H1 (cell line): ENCODE measurements at regions not wholly inside any gene's neighbourhood (a gene's known extent, or its start where the extent isn't known, plus 50 kb on each side); places are given as distances from the start of the nearest gene placed in this dataset.
"Not testable (repeated sequence)": the region's sequence is repeated elsewhere in the genome, so short reads cannot be mapped to it uniquely, and the experiment has no call there.

Source experiments
- CTCF ChIA-PET: fragments of 300-600 bp; sonication (Branson Sonifier 250); formaldehyde crosslinking; loops from one replicate; lab custom pipeline; 2021; ENCODE audit not compliant: partially characterized antibody; lab: Charles Lee
- POLR2A ChIA-PET: fragments of 300-600 bp; sonication (Branson Sonifier 250); formaldehyde crosslinking; loops from one replicate; lab custom pipeline; 2021; ENCODE audit warnings: inconsistent platforms; ENCODE audit not compliant: partially characterized antibody; lab: Charles Lee
- DNase-seq, 2 experiments: peaks; one replicate each; pipeline versions ENCODE4 v3.0.0 to v3.0.0-alpha.2; 2010 to 2022; ENCODE audit warnings: low spot score in 2 of 2, low read depth in 1 of 2, mixed read lengths in 1 of 2
- FAIRE-seq: peaks from 2 replicates; lab custom pipeline; 2011; peaks lifted over from hg19 to GRCh38; lab: Jason Lieb, UNC
- H2AFZ ChIP-seq: 2 replicates; pipeline ENCODE4 v1.8.1; 2012; ENCODE audit warnings: low read length, inconsistent platforms
- H2AK5ac ChIP-seq: 2 replicates; pipeline ENCODE4 v1.6.1; 2013; ENCODE audit warnings: low read depth, low read length
- H2BK120ac ChIP-seq: replicated peaks from 2 replicates; pipeline ENCODE3; 2013; ENCODE audit warnings: low read depth, low read length, inconsistent platforms
- H2BK12ac ChIP-seq: 2 replicates; pipeline ENCODE4 v1.6.1; 2013; ENCODE audit warnings: low read depth, low read length
- H2BK15ac ChIP-seq: 2 replicates; pipeline ENCODE4 v1.6.1; 2013; ENCODE audit warnings: low read length
- H2BK20ac ChIP-seq: 2 replicates; pipeline ENCODE4 v1.6.1; 2013; ENCODE audit warnings: low read length
- H2BK5ac ChIP-seq: 2 replicates; pipeline ENCODE4 v1.6.1; 2013; ENCODE audit warnings: low read depth, low read length
- H3K14ac ChIP-seq: 2 replicates; pipeline ENCODE4 v1.6.1; 2013; ENCODE audit warnings: inconsistent platforms; ENCODE audit not compliant: insufficient read length
- H3K18ac ChIP-seq: 2 replicates; pipeline ENCODE4 v1.6.1; 2013; ENCODE audit warnings: low read length; ENCODE audit errors: extremely low read depth
- H3K23ac ChIP-seq: 2 replicates; pipeline ENCODE4 v1.6.1; 2013; ENCODE audit warnings: inconsistent platforms; ENCODE audit not compliant: insufficient read length
- H3K23me2 ChIP-seq: 2 replicates; pipeline ENCODE4 v1.6.1; 2013; ENCODE audit warnings: low read depth, low read length
- H3K27ac ChIP-seq: 2 replicates; pipeline ENCODE4 v1.6.1; 2011; ENCODE audit warnings: low read depth, low read length, inconsistent platforms
- H3K27me3 ChIP-seq, 4 experiments: replicated peaks in 1 of 4; 1 replicate in 1 of 4; 2 replicates in 3 of 4; pipeline versions ENCODE4 v1.6.1 to v1.8.1; 2011 to 2013; ENCODE audit warnings: low read length in 3 of 4, mild to moderate bottlenecking in 3 of 4, inconsistent platforms in 2 of 4, mixed read lengths in 2 of 4, moderate library complexity in 1 of 4; ENCODE audit not compliant: control insufficient read depth in 3 of 4, insufficient read depth in 3 of 4; ENCODE audit errors: extremely low read depth in 1 of 4
- H3K36me3 ChIP-seq, 4 experiments: 2 replicates each; pipeline versions ENCODE4 v1.6.1 to v1.8.1; 2011 to 2013; ENCODE audit warnings: mild to moderate bottlenecking in 4 of 4, low read length in 3 of 4, moderate library complexity in 2 of 4, control low read depth in 1 of 4, inconsistent platforms in 1 of 4; ENCODE audit not compliant: insufficient read depth in 4 of 4, control insufficient read depth in 2 of 4
- H3K4ac ChIP-seq: replicated peaks from 2 replicates; pipeline ENCODE3; 2013; ENCODE audit warnings: low read length, low read depth, mixed read lengths, inconsistent platforms; ENCODE audit not compliant: insufficient read length
- H3K4me1 ChIP-seq, 4 experiments: replicated peaks in 1 of 4; 1 replicate in 1 of 4; 2 replicates in 3 of 4; pipeline versions ENCODE4 v1.6.1 to v1.8.1; 2011 to 2013; ENCODE audit warnings: low read length in 3 of 4, inconsistent platforms in 2 of 4, mixed read lengths in 1 of 4; ENCODE audit not compliant: insufficient read depth in 4 of 4, control insufficient read depth in 3 of 4
- H3K4me2 ChIP-seq, 2 experiments: 2 replicates each; pipeline versions ENCODE4 v1.6.1 to v1.8.1; 2011 to 2013; ENCODE audit warnings: low read depth in 2 of 2, low read length in 2 of 2, control low read depth in 1 of 2, inconsistent platforms in 1 of 2, mild to moderate bottlenecking in 1 of 2; ENCODE audit not compliant: insufficient read depth in 1 of 2
- H3K4me3 ChIP-seq, 4 experiments: fragments of 200-600, 300-600 bp in 1 of 4; sonication (generic), shearing (Covaris generic), sonication (Bioruptor Twin) in 1 of 4; 2 replicates each; pipeline versions ENCODE4 v1.5.1 to v1.8.1; 2011 to 2016; ENCODE audit warnings: low read length in 4 of 4, low read depth in 3 of 4, control low read depth in 2 of 4, inconsistent platforms in 2 of 4, mild to moderate bottlenecking in 2 of 4, mixed read lengths in 1 of 4, moderate library complexity in 1 of 4; ENCODE audit not compliant: insufficient read depth in 2 of 4; ENCODE audit errors: extremely low read depth in 1 of 4
- H3K56ac ChIP-seq: replicated peaks from 2 replicates; pipeline ENCODE3; 2013; ENCODE audit warnings: low read depth, mild to moderate bottlenecking, mixed read lengths, low read length, inconsistent platforms; ENCODE audit not compliant: insufficient read length
- H3K79me1 ChIP-seq: 2 replicates; pipeline ENCODE4 v1.6.1; 2013; ENCODE audit warnings: low read depth, low read length, control low read depth
- H3K79me2 ChIP-seq, 2 experiments: 2 replicates each; pipeline versions ENCODE4 v1.6.1 to v1.8.1; 2012 to 2013; ENCODE audit warnings: low read length in 2 of 2, mild to moderate bottlenecking in 2 of 2, inconsistent platforms in 1 of 2; ENCODE audit not compliant: insufficient read depth in 2 of 2, control insufficient read depth in 1 of 2
- H3K9ac ChIP-seq, 4 experiments: replicated peaks in 1 of 4; 1 replicate in 1 of 4; 2 replicates in 3 of 4; pipeline versions ENCODE4 v1.6.1 to v1.8.1; 2011 to 2013; ENCODE audit warnings: low read depth in 3 of 4, low read length in 3 of 4, control low read depth in 2 of 4, mild to moderate bottlenecking in 2 of 4, moderate library complexity in 2 of 4, inconsistent platforms in 1 of 4; ENCODE audit errors: extremely low read depth in 1 of 4
- H3K9me3 ChIP-seq, 2 experiments: 2 replicates each; pipeline versions ENCODE4 v1.6.1 to v1.8.1; 2012 to 2013; ENCODE audit warnings: mild to moderate bottlenecking in 2 of 2, moderate library complexity in 2 of 2, control low read depth in 1 of 2, inconsistent platforms in 1 of 2, low read depth in 1 of 2, low read length in 1 of 2, mixed read lengths in 1 of 2; ENCODE audit not compliant: insufficient read depth in 2 of 2
- H4K20me1 ChIP-seq, 2 experiments: replicated peaks in 1 of 2; 2 replicates each; pipeline versions ENCODE3 to v1.8.1; 2011 to 2013; ENCODE audit warnings: inconsistent platforms in 2 of 2, low read length in 2 of 2, mild to moderate bottlenecking in 1 of 2; ENCODE audit not compliant: insufficient read depth in 2 of 2, control insufficient read depth in 1 of 2
- H4K5ac ChIP-seq: 2 replicates; pipeline ENCODE4 v1.6.1; 2013; ENCODE audit warnings: low read length, low read depth, mixed read lengths, inconsistent platforms; ENCODE audit not compliant: insufficient read length
- H4K8ac ChIP-seq: 2 replicates; pipeline ENCODE4 v1.8.0; 2013; ENCODE audit warnings: mild to moderate bottlenecking, moderate library complexity, low read length, inconsistent platforms; ENCODE audit not compliant: insufficient read depth; ENCODE audit errors: extremely low read depth
- H4K91ac ChIP-seq: replicated peaks from 2 replicates; pipeline ENCODE3; 2013; ENCODE audit warnings: low read length, mixed read lengths, inconsistent platforms; ENCODE audit not compliant: insufficient read length
- CBX5 ChIP-seq: fragments of 300-800, 300-1000 bp; sonication (generic); IDR thresholded peaks from 2 replicates; pipeline ENCODE4 v1.7.1; 2016; ENCODE audit warnings: antibody characterized with exemption, low read length, low read depth
- CHD2 ChIP-seq: IDR thresholded peaks from 2 replicates; pipeline ENCODE4 v1.6.1; 2012; ENCODE audit warnings: low read length, improper control_type of control experiment
- GABPA ChIP-seq: IDR thresholded peaks from 2 replicates; pipeline ENCODE4 v1.6.1; 2011; ENCODE audit warnings: mild to moderate bottlenecking, low read length, moderate library complexity, borderline replicate concordance; ENCODE audit not compliant: insufficient read depth
- JUN ChIP-seq: IDR thresholded peaks from 2 replicates; pipeline ENCODE4 v1.6.1; 2011; ENCODE audit warnings: low read depth, mild to moderate bottlenecking, improper control_type of control experiment, low read length
- JUND ChIP-seq: IDR thresholded peaks from 2 replicates; pipeline ENCODE4 v1.6.1; 2011; ENCODE audit warnings: mild to moderate bottlenecking, improper control_type of control experiment, low read length
- KDM1A ChIP-seq: fragments of 200-600, 300-600 bp; sonication (generic); IDR thresholded peaks from 2 replicates; pipeline ENCODE4 v1.7.1; 2016; ENCODE audit warnings: mild to moderate bottlenecking, low read length, borderline replicate concordance
- WGBS, 2 experiments: shearing (Covaris generic) in 1 of 2; methylation state at CpG; one replicate each; pipeline versions ENCODE4 v1.1.6 to v1.1.7; 2013 to 2015; ENCODE audit warnings: low lambda C conversion rate in 2 of 2, mixed read lengths in 2 of 2, inconsistent platforms in 1 of 2, low coverage in 1 of 2, missing lambda C conversion rate in 1 of 2; ENCODE audit not compliant: insufficient replicate concordance in 2 of 2, insufficient coverage in 1 of 2, insufficient read length in 1 of 2; ENCODE audit errors: extremely low coverage in 1 of 2, missing lambda C conversion rate in 1 of 2; 5-methylcytosine and 5-hydroxymethylcytosine counted together
- TF ChIP-seq, protein P1 (sequence below): IDR thresholded peaks from 2 replicates; pipeline ENCODE4 v1.6.1; 2011; ENCODE audit warnings: low read length, improper control_type of control experiment

DNA sequence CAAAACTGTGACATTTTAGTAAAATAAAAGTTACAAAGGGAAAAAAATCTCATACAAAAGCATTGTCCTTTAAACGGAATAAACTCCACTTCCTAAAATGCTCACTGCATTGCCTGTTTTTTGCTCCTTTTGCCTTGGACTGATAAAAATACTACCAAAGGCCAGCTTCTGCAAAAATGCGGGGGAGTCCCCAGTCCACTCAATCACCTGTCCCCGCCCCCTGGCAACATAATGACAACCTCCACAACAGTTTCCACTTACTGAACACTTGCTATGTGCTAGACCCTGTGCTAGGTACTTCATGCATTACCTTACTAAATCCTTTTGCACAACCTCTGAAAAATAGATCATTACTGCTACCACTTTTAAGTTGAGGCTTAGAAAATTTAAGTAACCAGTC is 172.7 kb upstream of the CCL2 start (continued):
- no peak for TF ChIP-seq GABPA
- TF ChIP-seq JUND: no peak
- TF ChIP-seq JUN: no peak
- TF ChIP-seq KDM1A: no peak
- TF ChIP-seq CBX5: no peak
- TF ChIP-seq, protein P1, sequence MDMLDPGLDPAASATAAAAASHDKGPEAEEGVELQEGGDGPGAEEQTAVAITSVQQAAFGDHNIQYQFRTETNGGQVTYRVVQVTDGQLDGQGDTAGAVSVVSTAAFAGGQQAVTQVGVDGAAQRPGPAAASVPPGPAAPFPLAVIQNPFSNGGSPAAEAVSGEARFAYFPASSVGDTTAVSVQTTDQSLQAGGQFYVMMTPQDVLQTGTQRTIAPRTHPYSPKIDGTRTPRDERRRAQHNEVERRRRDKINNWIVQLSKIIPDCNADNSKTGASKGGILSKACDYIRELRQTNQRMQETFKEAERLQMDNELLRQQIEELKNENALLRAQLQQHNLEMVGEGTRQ: no peak
- no peak for TF ChIP-seq CHD2

DNA sequence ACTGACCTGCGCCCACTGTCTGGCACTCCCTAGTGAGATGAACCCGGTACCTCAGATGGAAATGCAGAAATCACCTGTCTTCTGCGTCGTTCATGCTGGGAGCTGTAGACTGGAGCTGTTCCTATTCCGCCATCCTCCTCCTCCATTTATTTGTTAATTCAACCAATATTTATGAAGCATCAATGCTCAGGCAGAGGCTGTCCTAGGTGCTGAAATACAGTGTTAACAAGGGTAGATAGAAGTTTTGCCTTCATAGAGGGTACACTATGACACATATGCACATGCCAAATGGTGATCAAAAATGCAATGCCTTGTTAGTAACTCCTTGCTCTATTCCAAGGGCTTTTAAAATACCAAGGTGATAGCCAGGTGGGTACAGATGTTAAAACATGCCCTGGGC is 166.0 kb upstream of the CCL2 start:
- H3K9ac ChIP-seq, H2BK15ac ChIP-seq, H3K4me3 ChIP-seq, H3K4ac ChIP-seq, H3K23me2 ChIP-seq, POLR2A ChIA-PET, H3K56ac ChIP-seq, H3K27me3 ChIP-seq, H4K8ac ChIP-seq, H3K79me2 ChIP-seq, H2BK120ac ChIP-seq, H2BK20ac ChIP-seq, H3K14ac ChIP-seq, H2BK5ac ChIP-seq, H2AK5ac ChIP-seq, FAIRE-seq, H3K4me1 ChIP-seq, H3K36me3 ChIP-seq, H3K4me2 ChIP-seq, H3K79me1 ChIP-seq, DNase-seq, H4K91ac ChIP-seq, H3K27ac ChIP-seq, H4K20me1 ChIP-seq, H3K23ac ChIP-seq, H2BK12ac ChIP-seq, H3K18ac ChIP-seq, H2AFZ ChIP-seq, H4K5ac ChIP-seq: not testable (repeated sequence)
- CTCF ChIA-PET: interaction anchor here (4.4 to 4.5 kb wide), 2 partner anchors 8 to 57 kb away, joined by 18 to 32 read pairs; no protein-coding TSS in a partner anchor
- 100% methylated on average over 5 of the region's 5 CpGs; no CpG with 5 or more reads in 1 of the 2 experiments for WGBS, 2 experiments
- peaks cover 14 to 15% of the 10 kb centered on the region in 2 experiments; a peak in 2 of 4 replicates for H3K9me3 ChIP-seq
